UCSD-AML1 (cell line): ENCODE measurements at regions not wholly inside any gene's neighbourhood (a gene's known extent, or its start where the extent isn't known, plus 50 kb on each side); places are given as distances from the start of the nearest gene placed in this dataset.
"Not testable (repeated sequence)": the region's sequence is repeated elsewhere in the genome, so short reads cannot be mapped to it uniquely, and the experiment has no call there.

Experiments used
- DNase-seq: peaks from one replicate; lab custom pipeline; 2025; ENCODE audit not compliant: unreplicated experiment; lab: John Stamatoyannopoulos, UW

GRCh38 chr2:139439100-139439499, 658.9 kb upstream of the NXPH2 start:
- DNase-seq = no peak

GRCh38 chr2:139438478-139438877, 658.3 kb upstream of the NXPH2 start:
- no peak for DNase-seq

GRCh38 chr2:139427164-139427563, 647.0 kb upstream of the NXPH2 start:
- DNase-seq = no peak

DNA sequence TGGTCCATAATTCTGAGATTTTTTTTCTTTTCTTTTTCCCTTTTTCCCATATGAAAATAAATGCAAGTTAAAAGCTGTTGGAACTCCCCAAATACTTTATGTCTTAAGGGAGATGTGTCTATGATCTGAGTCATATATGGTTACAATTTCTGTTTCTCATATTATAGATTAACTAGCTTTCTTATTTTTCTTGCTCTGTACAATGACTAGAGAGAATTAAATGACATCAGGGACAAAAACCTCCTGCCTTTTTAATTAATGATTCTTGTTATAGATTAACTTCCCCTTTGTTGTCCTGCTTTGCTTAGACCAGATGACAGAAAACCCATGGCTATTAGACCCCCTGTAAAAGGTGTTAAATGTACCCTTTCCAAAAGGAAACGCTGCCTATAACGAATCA, 643.9 kb upstream of the NXPH2 start:
- DNase-seq = no peak

DNA sequence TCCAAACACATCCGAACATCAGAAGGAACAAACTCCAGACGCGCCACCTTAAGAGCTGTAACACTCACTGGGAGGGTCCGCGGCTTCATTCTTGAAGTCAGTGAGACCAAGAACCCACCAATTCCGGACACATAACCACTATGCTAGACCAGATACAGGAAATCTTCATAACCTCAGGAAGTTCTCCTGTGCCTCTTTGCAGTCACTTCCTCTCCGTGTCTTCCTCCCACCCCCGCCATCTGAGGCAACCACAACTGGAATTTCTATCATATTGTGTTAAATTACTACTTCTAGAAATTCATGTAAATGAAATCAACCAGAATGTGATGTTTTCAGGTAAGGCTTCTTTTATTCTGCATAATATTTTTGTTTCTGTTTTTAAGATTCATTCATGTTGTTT, 631.0 kb upstream of the NXPH2 start:
- peak; percentile 22 for DNase-seq

DNA sequence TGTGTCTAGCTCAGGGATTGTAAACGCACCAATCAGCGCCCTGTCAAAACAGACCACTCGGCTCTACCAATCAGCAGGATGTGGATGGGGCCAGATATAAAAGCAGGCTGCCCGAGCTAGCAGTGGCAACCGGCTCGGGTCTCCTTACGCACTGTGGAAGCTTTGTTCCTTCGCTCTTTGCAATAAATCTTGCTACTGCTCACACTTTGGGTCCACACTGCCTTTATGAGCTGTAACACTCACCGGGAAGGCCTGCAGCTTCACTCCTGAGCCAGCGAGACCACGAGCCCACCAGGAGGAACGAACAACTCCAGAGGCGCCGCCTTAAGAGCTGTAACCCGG, 630.6 kb upstream of the NXPH2 start:
- DNase-seq = not testable (repeated sequence)

GRCh38 chr2:139410147-139410832, 630.1 kb upstream of the NXPH2 start:
- DNase-seq = not testable (repeated sequence)

DNA sequence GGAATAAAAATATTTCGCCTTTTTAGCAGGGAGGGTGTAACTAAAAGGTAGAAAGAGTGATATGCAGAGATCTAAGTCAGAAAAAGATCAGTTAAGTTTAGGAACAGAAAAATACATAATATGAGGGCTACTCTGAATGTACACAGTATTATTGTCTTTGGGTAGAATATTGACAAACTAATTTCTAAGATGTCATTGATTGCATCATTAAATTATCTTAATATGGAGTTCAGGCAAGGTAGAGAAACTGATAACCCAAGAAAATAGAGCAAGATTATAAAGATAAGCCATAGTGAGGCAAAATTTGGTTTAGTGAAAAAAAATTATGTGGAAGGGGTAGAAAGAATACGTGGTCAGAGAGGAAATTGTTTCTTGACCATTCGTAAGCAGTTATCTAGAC, 629.0 kb upstream of the NXPH2 start:
- DNase-seq = no peak

GRCh38 chr2:139403948-139404347, 623.8 kb upstream of the NXPH2 start:
- no peak for DNase-seq

DNA sequence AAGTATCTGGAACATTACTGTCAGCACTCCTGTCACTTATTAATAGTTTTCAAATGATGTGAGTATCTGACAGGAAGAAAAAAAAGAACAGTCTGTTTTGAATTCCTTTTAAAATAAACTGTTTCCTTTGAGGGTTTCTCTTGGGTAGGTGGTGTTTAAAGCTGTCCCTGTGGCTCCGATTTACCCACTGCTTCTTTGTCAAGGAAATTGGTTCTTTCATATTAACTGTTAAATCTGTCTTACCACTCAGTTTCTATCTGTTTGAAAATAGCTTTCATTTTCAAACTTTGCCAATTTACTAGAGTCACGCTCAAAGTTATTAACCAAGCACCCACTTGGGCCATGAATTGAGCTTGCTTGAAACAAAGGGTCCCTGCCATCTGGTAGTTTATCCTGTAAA, 614.6 kb upstream of the NXPH2 start:
- no peak for DNase-seq

DNA sequence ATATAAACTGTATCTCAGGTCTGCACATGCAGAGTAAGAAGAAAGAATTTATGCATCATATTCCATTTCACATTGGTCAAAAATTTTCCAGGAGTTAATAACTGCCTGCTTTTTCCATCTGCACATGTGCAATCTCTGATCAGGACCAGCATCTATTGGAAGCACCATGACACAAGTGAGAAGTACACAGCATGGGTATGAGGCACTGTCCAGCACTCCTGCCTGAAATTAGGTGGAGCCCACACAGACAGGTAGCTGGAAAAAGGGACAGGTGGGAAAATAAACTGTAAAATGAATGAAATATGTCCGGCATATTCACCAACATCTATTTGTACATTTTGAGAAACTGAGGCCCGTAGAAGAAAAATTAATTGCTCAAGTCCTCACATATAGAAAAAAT, 609.2 kb upstream of the NXPH2 start:
- DNase-seq = no peak

GRCh38 chr2:139386401-139386800, 606.2 kb upstream of the NXPH2 start:
- no peak for DNase-seq

- DNase-seq = no peak
Measured at GRCh38 chr2:139383532-139383931, 603.3 kb upstream of the NXPH2 start.

- no peak for DNase-seq
Measured at GRCh38 chr2:139380051-139380450, 599.9 kb upstream of the NXPH2 start.

GRCh38 chr2:139378373-139378772, 598.2 kb upstream of the NXPH2 start:
- DNase-seq = no peak

GRCh38 chr2:139374296-139374850, 594.2 kb upstream of the NXPH2 start:
- no peak for DNase-seq

GRCh38 chr2:139369423-139370409, 589.5 kb upstream of the NXPH2 start:
- DNase-seq = no peak

GRCh38 chr2:139367416-139367815, 587.2 kb upstream of the NXPH2 start:
- DNase-seq = no peak

GRCh38 chr2:139366681-139367080, 586.5 kb upstream of the NXPH2 start:
- DNase-seq = no peak

GRCh38 chr2:139365189-139365588, 585.0 kb upstream of the NXPH2 start:
- no peak for DNase-seq

DNA sequence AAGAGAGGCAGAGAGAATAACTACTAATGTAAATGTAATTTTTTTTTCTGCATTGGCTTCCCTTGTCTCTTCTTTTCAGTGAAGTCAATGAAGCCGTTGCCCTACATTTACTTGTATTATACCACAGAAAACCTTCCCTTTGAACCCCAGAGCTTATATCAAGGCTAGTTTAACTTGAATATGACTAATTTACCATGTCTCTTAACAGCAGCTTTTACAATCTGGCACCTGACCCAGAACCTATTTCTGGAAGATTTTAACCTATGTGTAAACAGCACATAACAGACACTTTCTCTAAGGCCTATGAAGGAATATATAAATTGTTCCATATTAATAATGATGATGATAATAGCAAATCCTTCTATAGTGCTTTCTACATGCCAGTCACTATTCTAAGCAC, 580.5 kb upstream of the NXPH2 start:
- no peak for DNase-seq

DNA sequence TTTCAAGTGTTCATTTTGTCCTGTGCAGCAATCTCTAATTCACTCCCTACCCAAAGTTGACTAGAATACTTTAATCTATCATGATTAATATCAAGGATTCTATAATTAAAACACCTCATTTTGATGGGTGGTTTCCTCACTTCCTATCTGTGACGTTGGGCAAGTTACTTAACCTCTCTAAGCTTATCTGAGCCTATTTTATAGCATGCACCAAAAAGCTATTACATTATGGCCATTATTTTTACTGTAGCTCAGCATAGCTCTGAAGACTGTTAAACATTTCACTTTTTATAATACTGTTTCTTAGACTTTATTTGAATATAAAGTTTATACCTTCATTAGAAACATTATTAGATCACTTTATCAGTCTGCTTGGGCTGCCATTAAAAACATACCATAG, 579.6 kb upstream of the NXPH2 start:
- DNase-seq = no peak
